ENCODE measurements at regions not wholly inside any gene's neighbourhood (a gene's known extent, or its start where the extent isn't known, plus 50 kb on each side); places are given as distances from the start of the nearest gene placed in this dataset.

- TF ChIP-seq CTCF (IDR thresholded peaks at IDR 0.05; ENCODE audit: partially characterized antibody, unreplicated experiment): no peak
- no peak for DNase-seq
- Mint-ChIP-seq H3K4me1 (ENCODE audit: low read depth, unreplicated experiment) (peaks cover 10% of the 10 kb centered on the region), H3K4me3 (ENCODE audit: unreplicated experiment) (no peak overlapping the region), H3K27ac (ENCODE audit: unreplicated experiment) (no peak overlapping the region), H3K9me3 (ENCODE audit: unreplicated experiment) (no peaks in the 10 kb centered on the region), H3K27me3 (ENCODE audit: unreplicated experiment) (no peaks in the 10 kb centered on the region), H3K36me3 (ENCODE audit: unreplicated experiment) (no peaks in the 10 kb centered on the region)
These were observed 275.9 kb upstream of the NFE2L3 start for GRCh38 chr7:25876092-25876491.

GRCh38 chr7:25877802-25878789 is 273.9 kb upstream of the NFE2L3 start:
- H3K27me3 Mint-ChIP-seq (ENCODE audit: unreplicated experiment): no peaks in the 10 kb centered on the region
- no peaks in the 10 kb centered on the region for H3K9me3 Mint-ChIP-seq (ENCODE audit: unreplicated experiment)
- no peak overlapping the region for H3K4me3 Mint-ChIP-seq (ENCODE audit: unreplicated experiment)
- no peak for TF ChIP-seq CTCF (IDR thresholded peaks at IDR 0.05; ENCODE audit: partially characterized antibody, unreplicated experiment)
- no peak overlapping the region for H3K27ac Mint-ChIP-seq (ENCODE audit: unreplicated experiment)
- no peaks in the 10 kb centered on the region for H3K36me3 Mint-ChIP-seq (ENCODE audit: unreplicated experiment)
- no peak for DNase-seq
- H3K4me1 Mint-ChIP-seq (ENCODE audit: low read depth, unreplicated experiment): peaks cover 7% of the 10 kb centered on the region

GRCh38 chr7:25879799-25880198 is 272.2 kb upstream of the NFE2L3 start:
- Mint-ChIP-seq H3K27ac (ENCODE audit: unreplicated experiment) (no peak overlapping the region), H3K4me1 (ENCODE audit: low read depth, unreplicated experiment) (peaks cover 16% of the 10 kb centered on the region), H3K27me3 (ENCODE audit: unreplicated experiment) (no peaks in the 10 kb centered on the region), H3K9me3 (ENCODE audit: unreplicated experiment) (no peaks in the 10 kb centered on the region), H3K4me3 (ENCODE audit: unreplicated experiment) (no peak overlapping the region), H3K36me3 (ENCODE audit: unreplicated experiment) (no peaks in the 10 kb centered on the region)
- DNase-seq: no peak
- TF ChIP-seq CTCF (IDR thresholded peaks at IDR 0.05; ENCODE audit: partially characterized antibody, unreplicated experiment): no peak

GRCh38 chr7:25881317-25882037 is 270.5 kb upstream of the NFE2L3 start:
- H3K27me3 Mint-ChIP-seq (ENCODE audit: unreplicated experiment): peaks cover 7% of the 10 kb centered on the region
- H3K27ac Mint-ChIP-seq (ENCODE audit: unreplicated experiment): no peak overlapping the region
- H3K4me1 Mint-ChIP-seq (ENCODE audit: low read depth, unreplicated experiment): peaks cover 32% of the 10 kb centered on the region
- TF ChIP-seq CTCF (IDR thresholded peaks at IDR 0.05; ENCODE audit: partially characterized antibody, unreplicated experiment): no peak
- DNase-seq: no peak
- peaks cover 4% of the 10 kb centered on the region for H3K9me3 Mint-ChIP-seq (ENCODE audit: unreplicated experiment)
- H3K36me3 Mint-ChIP-seq (ENCODE audit: unreplicated experiment): no peaks in the 10 kb centered on the region
- H3K4me3 Mint-ChIP-seq (ENCODE audit: unreplicated experiment): no peak overlapping the region

All from glutamatergic neuron (in vitro differentiated cells).